Adrenal gland (tissue), 9 donors: ENCODE measurements at regions not wholly inside any gene's neighbourhood (a gene's known extent, or its start where the extent isn't known, plus 50 kb on each side); places are given as distances from the start of the nearest gene placed in this dataset.

ENCODE experiments used
- DNase-seq, 7 donors: peaks; one replicate each; pipeline ENCODE4 v3.0.0-alpha.2; 2019 to 2020
- H3K27ac ChIP-seq, 5 donors: fragments of 200-600 bp; sonication (generic) in 4 of 5; 1 replicate in 3 of 5; 2 replicates in 2 of 5; pipeline versions ENCODE4 v1.5.1 to v1.8.0; 2016 to 2020; ENCODE audit warnings: mild to moderate bottlenecking in 1 of 5
- H3K27me3 ChIP-seq: fragments of 200-600 bp; 2 replicates; pipeline ENCODE4 v1.8.0; 2021
- H3K36me3 ChIP-seq, 2 donors: fragments of 200-600 bp; replicated peaks in 1 of 2; 1 replicate in 1 of 2; 2 replicates in 1 of 2; pipeline versions ENCODE4 v1.5.1 to v1.8.0; 2018 to 2022
- H3K4me1 ChIP-seq, 2 donors: fragments of 200-600 bp; replicated peaks in 1 of 2; 1 replicate in 1 of 2; 2 replicates in 1 of 2; pipeline versions ENCODE4 v1.5.1 to v1.8.0; 2018 to 2021
- H3K4me3 ChIP-seq, 4 donors: fragments of 200-600 bp; sonication (generic) in 3 of 4; one replicate each; pipeline ENCODE4 v1.5.1; 2016 to 2018
- H3K9me3 ChIP-seq, 3 donors: fragments of 200-600 bp; sonication (generic) in 1 of 3; replicated peaks in 1 of 3; 1 replicate in 2 of 3; 2 replicates in 1 of 3; pipeline versions ENCODE4 v1.5.1 to v1.8.0; 2016 to 2021
- POLR2A ChIP-seq, 2 donors: fragments of 450-650 bp; IDR thresholded peaks; one replicate each; pipeline ENCODE4 v1.6.1; 2017; ENCODE audit warnings: antibody characterized with exemption in 2 of 2, mild to moderate bottlenecking in 2 of 2, moderate library complexity in 1 of 2
- WGBS, 4 donors: extraction: QIAGEN DNeasy Blood & Tissue Kit in 2 of 4; methylation state at CpG; one replicate each; pipeline versions ENCODE4 v1.1.5 to v1.1.7; 2013 to 2017; 5-methylcytosine and 5-hydroxymethylcytosine counted together
- intact Hi-C, 2 donors: fragments of 100-400 bp; cut with DNase I; formaldehyde crosslinking; loops; one replicate each; pipeline versions ENCODE4 v1.14.1 to v1.15.0; 2022 to 2023
- TF ChIP-seq, protein P1 (sequence below), 6 experiments: fragments of 450-650 bp in 4 of 6; fragments of 200-600 bp in 2 of 6; sonication (generic) in 1 of 6; IDR thresholded peaks; 1 replicate in 5 of 6; 2 replicates in 1 of 6; pipeline versions ENCODE4 v1.5.1 to v1.8.0; 2016 to 2021; ENCODE audit warnings: antibody characterized with exemption in 6 of 6, mild to moderate bottlenecking in 2 of 6, moderate library complexity in 1 of 6
- donor health status: healthy with polysubstance abuse.
- donor health status: Bipolar disorder and iron deficiency.
- donor health status: DM: yes; HTN: yes; CAD: no.
- donor health status: DM: no; HTN: no; CAD: no.
- donor health status: DM: no; HTN: no; CAD: no.

DNA sequence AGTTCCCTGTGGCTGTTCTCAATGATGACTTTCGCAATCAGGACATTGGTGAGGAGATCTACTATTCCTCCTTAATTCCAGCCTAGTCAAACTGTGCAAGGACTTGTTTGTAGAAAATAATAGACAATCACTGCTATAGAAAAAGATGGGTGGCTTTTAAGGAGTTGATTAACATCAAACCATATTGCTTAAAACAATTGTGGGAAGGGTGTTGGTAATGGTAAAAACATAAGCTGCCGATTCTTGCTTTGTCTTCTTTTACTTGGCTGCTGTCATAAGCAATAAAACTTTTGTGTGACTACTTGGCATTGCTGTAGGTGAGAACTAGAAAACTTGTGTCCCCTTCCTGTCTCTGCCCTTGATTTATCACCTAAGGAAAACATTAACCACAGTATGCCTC lies 561.2 kb upstream of the SEMA6A start:
- WGBS, 4 donors = 71 to 85% (median 79%) methylated on average over 2 of the region's 2 CpGs
- Histone ChIP-seq H3K4me1 (no peaks in the 10 kb centered on the region), H3K4me3 (no peak overlapping the region), H3K36me3 (no peaks in the 10 kb centered on the region), H3K27me3 (no peaks in the 10 kb centered on the region), H3K27ac (no peak overlapping the region), H3K9me3 (no peaks in the 10 kb centered on the region)
- intact Hi-C loops = no loop called here
- TF ChIP-seq, protein P1, sequence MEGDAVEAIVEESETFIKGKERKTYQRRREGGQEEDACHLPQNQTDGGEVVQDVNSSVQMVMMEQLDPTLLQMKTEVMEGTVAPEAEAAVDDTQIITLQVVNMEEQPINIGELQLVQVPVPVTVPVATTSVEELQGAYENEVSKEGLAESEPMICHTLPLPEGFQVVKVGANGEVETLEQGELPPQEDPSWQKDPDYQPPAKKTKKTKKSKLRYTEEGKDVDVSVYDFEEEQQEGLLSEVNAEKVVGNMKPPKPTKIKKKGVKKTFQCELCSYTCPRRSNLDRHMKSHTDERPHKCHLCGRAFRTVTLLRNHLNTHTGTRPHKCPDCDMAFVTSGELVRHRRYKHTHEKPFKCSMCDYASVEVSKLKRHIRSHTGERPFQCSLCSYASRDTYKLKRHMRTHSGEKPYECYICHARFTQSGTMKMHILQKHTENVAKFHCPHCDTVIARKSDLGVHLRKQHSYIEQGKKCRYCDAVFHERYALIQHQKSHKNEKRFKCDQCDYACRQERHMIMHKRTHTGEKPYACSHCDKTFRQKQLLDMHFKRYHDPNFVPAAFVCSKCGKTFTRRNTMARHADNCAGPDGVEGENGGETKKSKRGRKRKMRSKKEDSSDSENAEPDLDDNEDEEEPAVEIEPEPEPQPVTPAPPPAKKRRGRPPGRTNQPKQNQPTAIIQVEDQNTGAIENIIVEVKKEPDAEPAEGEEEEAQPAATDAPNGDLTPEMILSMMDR (IDR thresholded peaks at IDR 0.05) = no peak
- no peak for TF ChIP-seq POLR2A (IDR thresholded peaks at IDR 0.05)
- DNase-seq = no peak

DNA sequence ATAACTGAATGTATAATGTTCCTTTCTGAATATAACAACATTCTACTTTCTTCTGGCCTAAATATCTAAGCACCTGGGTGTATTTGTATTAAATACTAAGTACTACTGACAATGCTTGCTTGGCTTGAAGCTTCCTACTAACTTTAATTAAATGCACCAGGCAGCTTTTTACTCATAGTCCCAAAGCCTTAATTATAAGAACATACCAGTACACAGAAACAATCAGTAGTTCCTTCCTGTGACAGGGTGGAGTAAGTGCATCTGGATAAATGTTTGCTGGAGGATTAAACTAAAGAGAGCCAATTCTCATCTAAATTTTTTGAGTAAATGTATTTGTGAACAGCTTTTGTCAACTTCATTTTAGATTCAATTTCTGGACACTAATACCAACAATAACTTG lies 558.6 kb upstream of the SEMA6A start:
- no peak overlapping the region for H3K27ac ChIP-seq
- H3K27me3 ChIP-seq = no peaks in the 10 kb centered on the region
- H3K9me3 ChIP-seq = no peaks in the 10 kb centered on the region
- intact Hi-C loops = no loop called here
- no peak for TF ChIP-seq POLR2A (IDR thresholded peaks at IDR 0.05)
- TF ChIP-seq, protein P1 (IDR thresholded peaks at IDR 0.05) = no peak
- H3K4me3 ChIP-seq = no peak overlapping the region
- no peaks in the 10 kb centered on the region for H3K36me3 ChIP-seq
- H3K4me1 ChIP-seq = no peaks in the 10 kb centered on the region
- no peak for DNase-seq

DNA sequence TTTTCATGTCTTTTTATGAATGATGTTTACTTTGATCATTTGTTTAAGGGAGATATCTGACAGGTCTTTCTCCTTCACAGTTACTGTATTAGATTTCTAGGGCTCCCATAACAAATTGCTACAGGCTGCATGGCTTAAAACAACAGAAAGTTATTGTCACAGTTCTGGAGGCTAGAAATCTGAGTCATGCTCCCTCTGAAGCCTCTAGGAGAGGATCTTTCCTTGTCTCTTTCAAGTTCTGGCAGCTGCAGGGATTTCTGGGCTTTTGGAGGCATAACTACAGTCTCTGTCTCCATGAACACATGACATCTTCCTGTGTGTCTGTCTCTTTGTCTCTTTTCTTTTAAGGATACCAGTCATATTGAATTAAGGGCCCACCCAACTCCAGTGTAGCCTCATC lies 557.3 kb upstream of the SEMA6A start:
- no peak overlapping the region for H3K27ac ChIP-seq
- no peaks in the 10 kb centered on the region for H3K36me3 ChIP-seq
- intact Hi-C loops = no loop called here
- no peaks in the 10 kb centered on the region for H3K27me3 ChIP-seq
- no peak overlapping the region for H3K4me3 ChIP-seq
- DNase-seq = no peak
- no peaks in the 10 kb centered on the region for H3K9me3 ChIP-seq
- H3K4me1 ChIP-seq = no peaks in the 10 kb centered on the region
- no peak for TF ChIP-seq POLR2A (IDR thresholded peaks at IDR 0.05)
- TF ChIP-seq, protein P1 (IDR thresholded peaks at IDR 0.05) = no peak

DNA sequence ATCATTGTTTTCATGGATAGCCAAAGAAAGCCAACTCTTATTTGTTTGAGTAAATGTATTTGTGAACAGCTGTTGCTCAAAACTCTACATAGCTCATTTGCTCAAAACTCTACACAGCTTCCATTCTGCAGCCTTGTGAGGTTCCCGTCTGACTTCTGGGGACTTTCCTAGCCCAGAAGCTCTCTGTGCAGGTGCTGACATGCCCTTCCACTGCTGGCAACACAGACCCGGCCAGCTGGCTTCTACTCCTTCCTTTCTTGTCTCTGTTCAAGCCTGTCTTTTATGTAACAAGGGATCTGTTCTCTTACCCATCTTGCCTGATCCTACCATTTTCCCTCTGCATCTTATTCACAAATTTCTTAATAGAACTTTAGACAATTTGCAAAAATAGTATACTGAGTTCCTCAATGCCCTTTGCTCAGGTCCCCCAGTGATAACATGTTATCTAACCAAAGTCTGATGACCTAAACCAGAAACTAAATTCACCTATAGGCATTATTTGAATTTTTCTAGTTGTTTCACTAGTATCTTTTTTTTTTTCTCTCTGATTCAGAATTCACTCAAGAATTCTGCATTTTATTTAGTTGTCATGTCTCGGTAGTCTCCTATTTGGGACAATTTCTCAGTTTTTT lies 556.5 kb upstream of the SEMA6A start:
- no peaks in the 10 kb centered on the region for H3K27me3 ChIP-seq
- no peaks in the 10 kb centered on the region for H3K36me3 ChIP-seq
- H3K4me3 ChIP-seq = no peak overlapping the region
- H3K4me1 ChIP-seq = no peaks in the 10 kb centered on the region
- intact Hi-C loops = no loop called here
- TF ChIP-seq POLR2A (IDR thresholded peaks at IDR 0.05) = no peak
- TF ChIP-seq, protein P1 (IDR thresholded peaks at IDR 0.05) = no peak
- DNase-seq = no peak
- H3K27ac ChIP-seq = no peak overlapping the region
- no peaks in the 10 kb centered on the region for H3K9me3 ChIP-seq
- 48 to 63% (median 56%) methylated on average over 3 of the region's 3 CpGs for WGBS, 4 donors
